ENCODE measurements at regions not wholly inside any gene's neighbourhood (a gene's known extent, or its start where the extent isn't known, plus 50 kb on each side); places are given as distances from the start of the nearest gene placed in this dataset.

DNA sequence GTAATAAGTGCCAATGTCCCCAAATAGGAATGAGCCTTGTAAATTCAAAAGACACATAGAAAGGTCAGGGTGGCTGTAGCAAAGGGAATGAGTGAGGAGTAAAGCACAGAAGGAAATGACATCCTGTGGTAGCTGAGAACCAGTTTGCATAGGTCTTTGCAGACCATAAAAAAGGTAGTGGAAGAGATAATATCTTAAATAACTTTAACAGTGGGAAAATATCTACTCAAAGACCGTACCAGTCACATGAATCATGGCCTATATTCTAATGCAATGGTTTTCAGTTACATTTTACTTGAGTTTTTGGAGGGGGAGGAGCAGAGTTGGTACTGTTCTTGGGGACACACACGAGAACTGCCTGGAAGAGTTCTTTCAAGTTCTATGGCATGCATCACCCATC, 297.3 kb upstream of the ADAMTS9 start:
- TF ChIP-seq, protein P1, sequence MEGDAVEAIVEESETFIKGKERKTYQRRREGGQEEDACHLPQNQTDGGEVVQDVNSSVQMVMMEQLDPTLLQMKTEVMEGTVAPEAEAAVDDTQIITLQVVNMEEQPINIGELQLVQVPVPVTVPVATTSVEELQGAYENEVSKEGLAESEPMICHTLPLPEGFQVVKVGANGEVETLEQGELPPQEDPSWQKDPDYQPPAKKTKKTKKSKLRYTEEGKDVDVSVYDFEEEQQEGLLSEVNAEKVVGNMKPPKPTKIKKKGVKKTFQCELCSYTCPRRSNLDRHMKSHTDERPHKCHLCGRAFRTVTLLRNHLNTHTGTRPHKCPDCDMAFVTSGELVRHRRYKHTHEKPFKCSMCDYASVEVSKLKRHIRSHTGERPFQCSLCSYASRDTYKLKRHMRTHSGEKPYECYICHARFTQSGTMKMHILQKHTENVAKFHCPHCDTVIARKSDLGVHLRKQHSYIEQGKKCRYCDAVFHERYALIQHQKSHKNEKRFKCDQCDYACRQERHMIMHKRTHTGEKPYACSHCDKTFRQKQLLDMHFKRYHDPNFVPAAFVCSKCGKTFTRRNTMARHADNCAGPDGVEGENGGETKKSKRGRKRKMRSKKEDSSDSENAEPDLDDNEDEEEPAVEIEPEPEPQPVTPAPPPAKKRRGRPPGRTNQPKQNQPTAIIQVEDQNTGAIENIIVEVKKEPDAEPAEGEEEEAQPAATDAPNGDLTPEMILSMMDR (IDR thresholded peaks at IDR 0.05; ENCODE audit: low read depth), result no peak

DNA sequence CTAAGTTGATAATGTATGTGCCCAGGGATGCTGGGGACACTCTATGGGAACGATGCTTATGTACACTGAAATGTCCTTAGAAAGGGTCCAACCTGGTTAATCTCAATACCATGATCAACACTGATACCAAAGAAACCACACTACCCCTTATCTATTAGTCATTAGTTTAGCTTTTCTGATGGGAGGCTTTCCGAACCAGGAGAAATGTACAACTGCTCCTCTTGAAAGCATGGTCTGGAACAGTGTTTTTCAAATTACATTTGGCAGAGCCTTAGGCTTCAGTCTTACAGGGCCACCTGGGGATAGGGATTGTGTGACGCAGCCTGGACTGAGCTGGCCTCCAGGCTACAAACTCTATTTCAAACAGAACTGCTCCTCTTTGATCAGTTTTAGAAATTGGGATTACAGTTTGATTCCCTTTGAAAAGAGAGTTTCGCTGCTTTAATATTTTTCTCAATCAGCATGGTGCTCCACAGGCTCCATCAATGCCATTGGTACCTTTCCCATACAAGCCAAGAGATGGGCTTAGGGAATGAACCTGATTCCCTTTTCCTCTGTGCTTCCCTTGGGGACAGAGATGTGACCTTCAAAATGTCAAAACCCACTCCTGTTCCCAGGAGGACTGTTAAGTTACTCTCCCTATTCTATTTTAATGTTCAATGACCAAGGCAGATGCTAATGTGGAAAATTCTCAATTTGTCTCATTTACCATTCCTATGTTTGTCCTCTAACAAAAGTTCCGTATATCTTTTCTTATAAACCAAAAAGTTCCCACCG, 296.0 kb upstream of the ADAMTS9 start:
- TF ChIP-seq, protein P1 (IDR thresholded peaks at IDR 0.05; ENCODE audit: low read depth), result no peak

DNA sequence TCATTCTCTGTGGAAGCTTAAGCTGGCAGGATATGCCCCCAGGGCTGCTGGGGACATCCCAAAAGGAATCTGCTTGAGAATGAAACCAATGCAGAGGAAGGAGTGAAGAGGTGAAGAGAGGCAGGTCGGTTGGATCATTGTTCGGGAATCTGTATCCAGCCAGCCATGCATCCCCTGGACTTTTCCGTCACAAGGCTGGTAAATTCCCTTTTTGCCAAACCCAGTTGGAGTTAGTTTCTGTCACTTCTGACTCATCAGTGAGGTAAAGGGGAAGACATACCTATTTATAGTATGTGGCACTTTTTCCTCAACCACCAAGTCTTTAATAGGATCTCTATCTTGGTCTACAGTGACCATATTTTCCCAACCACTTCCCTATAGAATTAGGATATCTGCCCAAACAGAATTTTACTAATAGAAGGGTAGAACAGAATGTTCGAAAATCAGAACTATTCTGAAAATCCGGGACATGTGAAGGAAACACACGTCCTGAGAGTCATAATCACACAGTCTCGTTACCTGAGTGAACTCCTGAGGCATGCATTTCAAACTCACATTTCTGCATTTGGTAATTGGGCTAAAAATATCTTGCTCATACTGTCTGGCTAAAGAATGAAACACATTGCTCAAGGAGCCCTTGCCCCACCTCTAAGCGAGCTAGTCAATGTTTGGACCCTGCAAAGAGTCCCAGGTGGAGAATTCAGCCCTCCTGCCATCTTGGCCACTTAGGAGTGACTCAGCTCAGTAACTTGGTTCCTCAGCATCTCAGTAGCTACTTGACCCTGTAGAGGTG, 289.7 kb upstream of the ADAMTS9 start:
- TF ChIP-seq, protein P1 (IDR thresholded peaks at IDR 0.05; ENCODE audit: low read depth), result no peak

DNA sequence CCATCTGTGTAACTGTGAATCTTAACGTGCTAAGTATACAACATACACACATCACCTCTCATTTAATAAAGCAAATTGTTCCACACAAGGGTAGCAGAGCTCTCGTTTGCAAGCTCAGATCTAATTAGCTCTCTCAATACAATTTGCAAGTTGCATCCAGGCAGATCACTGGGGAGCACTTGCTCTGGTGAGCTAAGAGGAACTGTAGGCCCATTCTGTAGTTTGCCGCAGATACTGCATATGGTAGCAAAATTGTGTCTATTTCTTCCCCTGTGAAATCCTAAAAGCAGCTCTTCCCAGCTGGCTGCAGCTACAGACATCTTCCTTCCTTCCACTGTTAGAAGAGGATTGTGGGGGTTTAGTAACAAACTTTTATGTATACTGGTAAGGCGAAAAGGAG, 288.7 kb upstream of the ADAMTS9 start:
- TF ChIP-seq, protein P1 (IDR thresholded peaks at IDR 0.05; ENCODE audit: low read depth), result no peak

DNA sequence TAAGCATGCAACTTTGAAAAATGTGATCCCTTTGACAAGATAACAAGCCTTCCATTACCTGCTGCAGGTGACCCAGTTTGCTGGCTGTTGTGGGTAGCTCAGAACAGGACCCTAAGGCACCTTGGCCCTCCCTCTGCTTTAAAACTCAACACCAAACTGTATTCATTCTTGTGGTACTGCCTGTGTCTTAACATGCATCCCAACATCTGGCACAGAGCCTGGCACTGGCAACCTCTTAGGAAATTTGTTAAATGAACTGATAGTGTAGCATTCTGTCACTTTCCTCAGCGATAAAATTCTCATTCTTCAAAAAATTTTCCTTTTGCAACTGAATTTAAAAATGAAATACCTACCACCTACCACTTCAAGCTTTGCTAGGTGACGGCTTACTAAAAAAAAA, 287.3 kb upstream of the ADAMTS9 start:
- TF ChIP-seq, protein P1 (IDR thresholded peaks at IDR 0.05; ENCODE audit: low read depth), result no peak

DNA sequence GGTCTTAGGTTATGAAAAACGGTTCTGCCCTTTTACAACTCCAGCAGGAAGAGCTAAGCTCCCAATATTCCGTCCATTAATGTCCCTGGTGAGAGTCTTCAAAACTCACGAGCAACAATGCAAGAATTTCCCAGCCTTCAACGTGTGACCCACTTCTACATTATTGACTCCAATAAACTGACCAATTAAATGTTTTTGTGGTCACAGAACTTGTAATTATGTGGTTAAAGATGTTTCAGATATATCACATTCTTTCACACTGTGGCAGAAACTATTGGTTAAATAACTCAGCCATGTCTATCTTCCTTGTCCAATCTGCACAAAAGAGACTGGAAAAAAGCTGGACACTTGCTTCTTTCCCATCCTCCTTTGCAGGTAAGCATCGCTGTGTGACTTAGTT, 286.6 kb upstream of the ADAMTS9 start:
- TF ChIP-seq, protein P1 (IDR thresholded peaks at IDR 0.05; ENCODE audit: low read depth), result no peak

DNA sequence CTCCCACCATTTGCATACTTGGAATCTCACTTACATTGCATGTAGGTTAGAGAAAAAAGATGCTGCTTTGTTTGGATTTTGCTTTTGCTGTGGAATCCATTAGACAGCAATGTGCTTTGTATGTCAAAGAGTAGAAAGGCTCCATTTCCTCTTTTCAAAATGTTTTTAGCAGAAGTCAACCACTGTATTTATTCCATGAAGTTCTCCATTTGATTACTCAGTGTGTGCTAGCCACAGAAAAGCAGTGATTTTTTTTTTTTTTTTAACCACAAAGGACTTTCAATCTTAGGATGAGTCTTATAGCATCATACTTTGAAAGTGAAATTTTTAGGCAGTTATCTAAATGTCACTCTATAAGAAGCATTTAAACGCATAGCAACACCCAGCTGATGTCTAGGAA, 285.0 kb upstream of the ADAMTS9 start:
- TF ChIP-seq, protein P1 (IDR thresholded peaks at IDR 0.05; ENCODE audit: low read depth), result no peak

All from subcutaneous adipose tissue (tissue), 1 donor.